ENCODE measurements at regions not wholly inside any gene's neighbourhood (a gene's known extent, or its start where the extent isn't known, plus 50 kb on each side); places are given as distances from the start of the nearest gene placed in this dataset.
"Not testable (repeated sequence)": the region's sequence is repeated elsewhere in the genome, so short reads cannot be mapped to it uniquely, and the experiment has no call there.

DNA sequence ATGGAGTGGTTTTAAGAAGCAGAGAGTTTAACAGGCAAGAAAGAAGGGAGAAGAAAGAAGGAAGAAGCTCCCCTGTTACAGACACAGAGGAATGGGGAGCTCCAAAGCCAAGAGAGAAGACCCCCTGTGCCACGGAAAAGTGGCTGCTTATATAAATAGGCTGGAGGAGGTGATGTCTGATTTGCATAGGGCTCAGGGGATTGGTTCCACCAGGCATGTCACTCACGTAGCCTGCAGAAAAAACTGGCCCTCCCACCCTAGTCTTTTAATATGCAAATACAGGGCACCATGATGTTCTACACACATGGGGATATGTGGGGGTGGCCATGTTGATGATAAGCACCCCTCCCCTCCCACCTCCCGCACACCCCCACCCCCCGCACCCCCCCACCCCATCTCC, 99.6 kb downstream of the ETS2 start:
- no peak for DNase-seq

DNA sequence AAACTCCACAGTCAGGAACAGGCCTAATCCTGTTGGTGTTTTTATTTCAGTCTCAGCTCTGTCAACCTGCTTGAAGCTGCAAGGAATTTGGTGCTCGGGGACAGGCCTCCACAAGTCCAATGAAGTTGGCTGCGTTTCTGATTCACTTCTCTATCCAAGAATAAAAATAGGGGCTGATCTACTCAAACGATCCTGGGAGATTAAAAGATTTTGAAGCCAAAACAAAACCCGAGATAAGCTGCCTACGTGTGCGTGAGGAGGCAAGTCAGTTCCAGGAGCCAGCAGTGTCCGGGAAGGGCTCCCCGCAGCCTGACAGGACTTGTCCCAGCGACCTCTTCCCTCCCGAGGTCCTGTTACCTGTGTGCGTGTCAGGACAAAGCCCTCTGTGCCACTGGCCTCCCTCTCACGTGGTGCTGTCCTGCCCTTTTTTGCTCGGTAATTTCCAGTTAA, 98.0 kb downstream of the ETS2 start:
- no peak for DNase-seq

DNA sequence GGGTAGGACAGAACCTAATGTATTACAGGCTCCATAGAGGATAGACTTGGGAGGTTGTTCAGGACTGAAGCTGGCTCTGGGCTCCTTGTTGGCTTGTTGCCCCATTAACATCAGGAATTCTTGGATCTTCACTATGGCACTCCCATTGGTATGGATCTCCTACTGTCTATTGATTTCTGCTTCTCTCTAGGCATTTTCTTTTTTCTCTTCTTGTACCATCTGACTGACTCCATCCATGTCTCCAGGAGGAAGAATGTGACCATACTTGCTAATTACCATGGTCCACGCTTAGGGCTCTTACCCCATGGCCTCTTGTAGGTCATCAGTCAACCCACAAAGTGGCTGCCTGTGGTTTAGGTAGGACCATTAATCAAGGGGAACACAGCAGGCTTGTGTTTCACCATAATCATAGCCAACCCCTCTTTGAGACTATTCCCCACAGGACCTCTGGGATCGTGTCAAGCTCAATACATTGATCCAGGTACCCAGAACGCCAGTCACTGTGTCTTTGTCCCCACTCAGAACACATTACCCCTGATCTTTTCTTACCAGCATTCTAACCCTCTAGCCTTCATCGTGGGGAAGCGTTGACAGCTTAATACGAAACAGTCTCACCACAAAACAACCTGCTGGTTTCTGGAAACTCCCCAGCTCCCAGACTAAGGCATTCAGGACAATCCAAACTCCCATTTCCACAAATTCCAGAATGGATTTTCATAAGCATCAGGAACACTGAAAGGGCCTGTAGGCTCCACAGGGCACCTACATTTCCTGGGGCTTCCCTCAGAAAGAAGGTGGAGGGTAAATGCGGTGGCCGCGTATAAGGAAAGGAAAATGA, 97.1 kb downstream of the ETS2 start:
- DNase-seq: no peak

DNA sequence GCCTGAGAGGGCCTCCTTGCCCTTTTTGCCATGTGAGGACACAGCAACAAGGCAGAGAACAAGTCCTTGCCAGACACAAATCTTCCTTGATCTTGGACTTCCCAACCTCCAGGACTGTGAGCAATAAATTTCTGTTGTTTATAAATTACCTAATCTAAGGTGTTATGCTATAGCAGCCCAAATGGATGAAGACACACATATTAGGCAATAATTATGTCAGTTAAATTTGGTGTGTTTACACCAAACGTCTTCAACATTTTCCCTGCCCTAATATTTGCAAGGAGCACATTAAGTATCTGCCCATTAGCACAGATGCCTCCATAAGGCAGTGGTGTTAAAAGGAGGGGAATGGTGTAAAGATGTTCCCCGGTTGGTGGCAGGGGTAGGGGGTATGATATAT, 94.8 kb downstream of the ETS2 start:
- DNase-seq: no peak

DNA sequence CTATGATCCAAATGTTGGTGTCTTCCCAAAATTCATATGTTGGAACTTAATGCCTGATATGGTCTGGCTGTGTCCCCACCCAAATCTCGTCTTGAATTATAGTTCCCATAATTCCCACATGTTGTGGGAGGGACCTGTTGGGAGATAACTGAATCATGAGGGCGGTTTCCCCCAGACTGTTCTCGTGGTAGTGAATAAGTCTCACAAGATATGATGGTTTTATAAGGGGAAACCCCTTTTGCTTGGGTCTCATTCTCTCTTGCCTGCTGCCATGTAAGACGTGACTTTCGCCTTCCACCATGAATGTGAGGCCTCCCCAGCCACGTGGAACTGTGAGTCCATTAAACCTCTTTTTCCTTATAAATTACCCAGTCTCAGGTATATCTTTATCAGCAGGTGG, 94.3 kb downstream of the ETS2 start:
- not testable (repeated sequence) for DNase-seq

DNA sequence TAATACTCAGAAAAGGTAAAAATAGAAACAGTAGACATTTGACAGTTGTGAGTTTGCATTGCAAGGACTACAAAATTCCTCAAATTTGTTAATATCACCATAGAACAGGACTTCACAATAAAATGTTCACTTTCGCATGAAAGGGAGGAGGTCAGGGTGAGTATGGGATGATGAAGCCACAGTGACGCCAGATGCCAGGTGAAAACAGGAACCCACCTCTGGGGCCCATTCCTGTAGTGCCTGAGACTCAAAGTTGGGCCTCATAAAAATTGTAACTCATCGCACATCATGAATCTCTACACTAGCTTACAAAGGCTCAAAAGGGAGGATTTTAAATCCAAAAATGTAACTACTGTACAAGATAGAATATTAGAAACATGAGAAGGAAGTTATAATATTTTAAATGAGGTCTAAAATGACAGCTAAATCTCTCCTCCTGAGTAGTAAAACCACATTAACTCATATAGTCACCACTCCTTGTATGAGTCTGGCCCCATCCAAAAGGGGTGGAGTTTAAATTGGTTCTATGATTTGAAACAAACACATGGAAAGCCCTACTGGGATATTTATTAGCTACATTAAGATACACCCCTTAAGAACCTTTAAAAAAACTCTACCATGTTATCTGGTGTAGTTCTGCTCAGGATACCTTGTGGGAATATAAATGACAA, 93.7 kb downstream of the ETS2 start:
- DNase-seq: no peak

DNA sequence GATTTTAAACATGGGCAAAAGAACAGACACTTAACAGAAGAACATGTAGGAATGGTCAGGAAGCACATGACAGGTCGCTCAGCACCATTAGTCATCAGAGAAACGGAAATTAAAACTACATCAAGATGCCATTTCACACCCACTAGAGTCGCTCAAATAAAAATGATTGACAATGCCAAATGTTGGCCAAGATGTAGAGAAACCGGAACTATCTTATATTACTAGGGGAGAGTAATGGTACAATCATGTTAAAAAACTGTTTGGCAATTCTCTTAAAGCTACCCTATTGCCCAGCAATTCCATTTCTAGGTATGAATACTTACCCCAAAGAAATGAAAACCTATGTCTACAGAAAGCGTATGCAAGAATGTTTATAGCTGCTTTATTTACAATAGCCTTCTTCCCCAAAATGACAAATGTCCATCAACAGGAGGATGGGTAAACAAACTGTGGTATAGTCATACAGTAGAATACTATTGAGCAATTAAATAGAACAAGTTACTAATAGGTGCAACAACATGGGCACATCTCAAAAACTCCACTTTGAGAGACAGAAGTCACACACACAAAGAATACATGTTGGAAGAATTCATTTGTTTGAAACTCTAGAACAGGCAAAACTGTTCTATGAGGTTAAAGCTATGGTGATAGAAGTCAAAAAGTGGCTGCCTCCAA, 92.8 kb downstream of the ETS2 start:
- DNase-seq: no peak

DNA sequence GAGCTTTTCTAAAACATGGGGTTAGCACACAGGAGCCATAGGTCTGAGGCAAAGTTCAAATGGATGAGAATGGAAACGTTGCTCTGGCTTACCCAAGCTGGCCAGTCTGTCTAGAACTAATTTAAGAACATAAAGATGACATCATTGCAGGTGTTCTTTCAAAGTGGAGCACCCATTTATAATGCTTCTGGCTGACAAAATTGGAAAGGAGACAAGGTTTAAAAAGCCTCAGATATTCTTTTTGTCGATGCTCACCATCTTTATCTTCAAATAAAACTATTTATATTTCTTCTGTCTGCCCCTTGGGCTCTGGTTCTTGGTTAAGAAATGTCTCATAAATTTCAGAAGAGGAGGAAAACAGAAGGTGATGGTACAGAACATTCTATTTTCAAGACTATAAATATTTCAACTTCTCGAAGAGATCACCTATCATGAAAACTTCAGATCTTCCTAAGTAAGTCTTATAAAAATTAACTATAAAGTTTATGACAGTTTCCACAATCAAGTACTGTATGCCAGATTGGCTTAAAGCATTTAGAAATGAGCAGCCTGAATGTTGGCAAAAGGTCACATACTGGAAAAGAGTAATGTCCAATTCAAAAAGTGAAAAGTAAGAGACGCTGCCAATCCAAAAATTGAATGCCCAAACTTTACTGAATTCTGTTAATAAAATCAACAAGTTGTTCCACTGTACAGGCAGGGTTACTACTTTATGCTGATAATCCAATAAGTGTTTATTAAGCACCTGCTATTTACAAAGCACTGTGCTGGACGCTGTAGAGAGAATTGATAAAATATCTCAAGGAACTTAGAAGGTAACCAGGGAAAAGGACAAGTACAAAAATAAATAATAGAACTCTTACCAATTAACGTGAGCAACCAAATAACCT, 92.0 kb downstream of the ETS2 start:
- DNase-seq: no peak

DNA sequence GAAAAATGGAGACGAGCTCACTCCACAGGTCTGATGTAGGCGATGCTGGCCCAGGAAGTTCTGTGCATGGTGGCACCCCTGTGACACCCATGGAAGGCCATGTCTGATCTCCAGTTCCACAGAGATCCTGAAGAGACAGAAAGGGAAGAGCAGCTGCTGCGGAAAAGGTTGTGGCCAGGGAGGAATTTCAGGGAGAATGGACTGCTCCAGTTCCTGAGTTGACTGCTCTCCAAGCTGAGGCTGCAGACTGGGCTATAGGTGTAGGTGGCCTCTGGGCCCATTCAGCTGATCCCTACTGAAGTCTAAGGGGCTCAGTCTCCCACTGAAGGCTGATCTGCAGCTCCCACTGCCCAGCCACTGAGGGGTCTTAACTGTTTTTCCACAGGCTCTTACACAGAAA, 89.2 kb downstream of the ETS2 start:
- DNase-seq: no peak

DNA sequence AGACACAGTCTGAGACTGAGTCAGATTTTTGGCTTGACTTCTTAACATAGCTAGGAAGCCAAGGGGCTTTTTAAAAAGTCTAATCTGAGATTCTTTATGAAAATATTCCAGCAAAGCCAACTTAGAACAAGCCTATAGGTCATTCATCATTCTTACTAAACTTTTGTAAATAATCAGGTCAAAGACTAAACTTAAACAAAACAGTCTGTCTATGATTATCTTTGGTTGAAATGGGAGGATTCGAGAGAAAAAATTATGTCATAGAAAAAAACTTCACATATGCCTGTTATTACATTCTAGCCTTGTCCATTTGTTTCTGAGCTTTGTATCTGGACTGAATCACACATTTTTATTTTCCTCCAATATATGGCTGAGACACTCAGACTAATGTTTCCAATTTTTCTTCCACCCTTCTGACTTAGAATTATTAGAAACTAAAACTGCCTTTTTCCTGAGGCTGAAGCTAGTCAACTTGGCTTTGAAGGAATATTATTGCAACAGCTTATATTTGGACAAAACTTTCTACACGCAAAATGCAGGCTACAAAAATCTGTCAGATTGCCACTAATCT, 83.3 kb downstream of the ETS2 start:
- no peak for DNase-seq

DNA sequence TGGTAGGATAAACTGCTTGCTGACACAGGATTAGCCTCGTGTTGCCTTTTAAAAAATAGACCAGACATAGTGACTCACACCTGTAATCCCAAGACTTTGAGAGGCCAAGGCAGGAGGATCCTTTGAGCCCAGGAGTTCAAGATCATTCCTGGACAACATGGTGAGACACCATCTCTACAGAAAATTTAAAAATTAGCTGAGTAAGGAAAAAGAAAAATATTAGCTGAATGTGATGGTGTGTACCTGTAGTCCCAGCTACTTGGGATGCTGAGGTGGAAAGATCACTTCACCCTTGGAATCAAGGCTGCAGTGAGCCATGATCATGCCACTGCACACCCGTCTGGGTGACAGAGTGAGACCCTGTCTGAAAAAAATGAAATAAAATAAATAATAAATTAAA, 82.0 kb downstream of the ETS2 start:
- DNase-seq: no peak

DNA sequence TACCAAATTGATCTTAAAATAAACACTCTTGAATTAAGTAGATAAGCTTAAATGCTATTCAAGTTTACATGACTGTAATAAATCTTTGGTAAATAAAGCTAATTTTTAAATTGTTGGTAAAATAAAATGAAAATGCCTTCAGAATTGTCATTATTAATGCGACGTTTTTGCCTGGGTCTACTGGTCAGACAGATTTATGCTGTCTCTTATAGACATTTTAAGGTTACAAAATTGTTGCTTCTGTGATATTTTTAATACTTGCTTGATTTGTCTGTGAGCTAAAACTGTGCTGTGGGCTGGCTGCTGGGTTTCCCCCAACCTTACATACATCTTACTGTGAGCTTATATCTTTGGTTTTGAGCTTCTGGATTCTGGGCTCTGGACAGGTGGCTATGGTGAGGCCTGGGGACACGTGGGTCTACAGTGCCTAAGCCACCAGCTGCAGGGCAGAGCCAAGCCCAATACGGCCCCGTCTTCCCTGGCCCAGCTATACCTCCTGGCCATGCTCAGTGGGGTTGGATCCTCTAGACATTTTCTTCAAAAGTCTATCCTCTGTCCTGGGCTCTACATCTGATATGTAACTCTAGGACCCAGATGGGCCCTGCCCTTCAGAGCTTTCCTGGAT, 81.4 kb downstream of the ETS2 start:
- no peak for DNase-seq

DNA sequence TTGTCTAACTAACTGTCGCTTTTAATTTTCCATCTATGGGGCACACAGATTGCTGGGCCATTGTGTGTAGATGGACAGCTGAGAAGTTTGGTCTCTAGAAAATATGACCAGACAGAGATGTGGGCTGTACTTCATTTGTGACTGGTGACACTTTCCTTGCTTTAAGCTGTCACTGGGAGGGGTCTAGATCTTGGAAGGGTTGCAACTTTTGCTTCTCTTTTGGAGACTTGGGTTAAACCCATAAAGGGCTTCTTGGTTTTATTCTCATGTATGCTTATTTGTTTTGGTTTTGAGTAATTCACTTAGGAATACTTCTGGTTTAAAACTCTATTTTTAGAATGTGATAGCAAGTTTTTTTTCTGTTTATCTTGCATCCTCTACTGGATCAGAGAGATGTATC, 80.2 kb downstream of the ETS2 start:
- no peak for DNase-seq

DNA sequence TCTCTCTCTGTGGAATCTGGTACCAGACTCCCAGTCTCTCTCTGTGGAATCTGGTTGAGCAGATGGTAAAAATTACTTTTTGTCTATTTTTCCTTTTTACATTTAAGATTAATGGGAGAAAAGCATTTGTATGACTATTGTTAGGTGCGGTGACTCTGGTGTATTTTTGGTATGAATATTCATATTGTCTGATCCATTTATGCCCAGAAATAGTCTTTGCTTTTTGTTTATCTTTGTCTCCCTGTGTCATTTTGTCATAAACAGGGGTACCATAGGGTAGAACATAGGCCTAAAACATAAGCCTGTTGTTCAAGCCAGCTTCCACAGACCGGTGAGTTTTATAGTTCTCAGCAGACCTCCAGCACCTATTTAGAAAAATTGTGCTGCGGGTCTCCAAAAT, 78.7 kb downstream of the ETS2 start:
- no peak for DNase-seq

DNA sequence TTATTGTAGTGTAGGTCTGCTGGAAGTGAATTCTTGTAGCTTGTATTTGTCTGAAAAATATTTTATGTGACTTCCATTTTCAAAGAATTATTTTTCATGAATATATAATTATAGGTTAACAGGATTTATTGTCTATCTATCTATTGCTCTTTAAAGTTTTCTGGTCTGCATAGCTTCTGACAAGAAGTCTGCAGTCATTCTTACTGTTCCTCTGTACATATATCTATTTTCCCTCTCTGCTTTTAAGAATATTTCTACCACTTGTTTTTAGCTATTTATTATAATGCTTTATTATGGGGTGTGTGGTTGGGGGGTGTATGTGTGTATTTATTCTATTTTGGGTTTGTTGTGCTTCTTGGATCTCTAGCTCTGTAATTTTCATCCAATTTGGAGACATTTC, 77.4 kb downstream of the ETS2 start:
- DNase-seq: no peak

DNA sequence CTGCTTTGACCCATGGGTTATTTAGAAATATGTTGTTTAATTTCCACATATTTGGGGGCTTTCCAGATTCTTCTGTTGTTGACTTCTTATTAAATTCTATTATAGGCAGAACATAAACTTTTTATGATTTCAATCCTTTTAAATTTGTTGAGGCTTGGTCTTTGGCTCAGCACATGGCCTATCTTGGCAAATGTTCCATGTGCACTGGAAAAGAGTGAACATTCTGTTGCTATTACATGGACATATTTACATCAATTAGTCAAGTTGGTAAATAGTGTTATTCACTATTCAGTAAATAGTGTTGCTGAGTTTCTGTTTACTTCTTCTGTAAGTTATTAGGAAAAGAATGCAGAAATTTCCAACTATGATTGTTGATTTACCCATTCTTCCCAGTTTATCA, 75.4 kb downstream of the ETS2 start:
- no peak for DNase-seq

DNA sequence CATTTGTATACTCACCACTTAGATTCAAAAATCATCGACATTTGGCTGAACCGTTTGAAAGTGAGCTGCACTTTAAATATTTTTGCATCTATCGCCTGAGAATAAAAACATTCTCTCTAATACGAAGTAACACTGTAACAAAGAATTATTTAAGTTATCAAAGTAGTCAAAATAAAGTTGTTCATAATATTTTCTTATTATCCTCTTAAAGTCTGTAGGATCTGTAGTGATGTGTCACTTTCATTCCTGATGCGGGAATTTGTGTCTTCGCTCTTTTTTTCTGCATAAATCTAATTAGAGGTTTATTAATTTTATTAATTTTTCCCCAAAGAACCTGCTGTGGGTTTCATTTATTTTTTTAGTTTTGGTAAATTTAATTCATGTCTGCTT, 74.8 kb downstream of the ETS2 start:
- no peak for DNase-seq

DNA sequence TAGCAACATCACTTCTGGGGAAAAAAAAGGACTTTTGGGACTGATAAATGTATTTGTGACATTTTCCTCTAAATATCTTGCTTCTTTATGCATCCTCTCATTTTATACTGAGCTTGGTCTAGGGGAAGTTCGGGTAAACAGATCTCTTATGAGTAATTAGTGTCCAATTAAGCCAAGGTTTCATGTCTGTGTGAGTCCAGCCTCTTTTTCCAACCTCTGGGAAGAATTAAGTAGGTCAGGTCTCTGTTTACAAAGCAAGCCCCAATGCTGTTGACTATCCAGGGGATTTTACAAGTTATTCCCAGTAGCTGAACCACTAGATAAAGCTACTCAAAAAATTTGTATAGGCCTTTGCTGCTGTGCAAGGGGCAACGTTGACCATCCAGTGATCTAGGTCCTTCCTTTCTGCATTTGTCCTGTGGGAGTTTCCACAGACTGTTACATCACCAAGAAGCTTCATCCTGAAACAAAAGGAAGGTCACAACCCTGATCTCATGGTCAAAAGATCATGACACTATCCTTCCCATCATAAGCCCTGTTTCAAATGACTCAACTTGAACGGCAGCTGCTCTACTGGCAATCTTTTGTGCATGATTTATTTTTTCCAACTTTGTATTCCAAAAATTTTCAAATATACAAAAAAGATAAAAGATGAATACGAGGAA, 74.3 kb downstream of the ETS2 start:
- DNase-seq: no peak

DNA sequence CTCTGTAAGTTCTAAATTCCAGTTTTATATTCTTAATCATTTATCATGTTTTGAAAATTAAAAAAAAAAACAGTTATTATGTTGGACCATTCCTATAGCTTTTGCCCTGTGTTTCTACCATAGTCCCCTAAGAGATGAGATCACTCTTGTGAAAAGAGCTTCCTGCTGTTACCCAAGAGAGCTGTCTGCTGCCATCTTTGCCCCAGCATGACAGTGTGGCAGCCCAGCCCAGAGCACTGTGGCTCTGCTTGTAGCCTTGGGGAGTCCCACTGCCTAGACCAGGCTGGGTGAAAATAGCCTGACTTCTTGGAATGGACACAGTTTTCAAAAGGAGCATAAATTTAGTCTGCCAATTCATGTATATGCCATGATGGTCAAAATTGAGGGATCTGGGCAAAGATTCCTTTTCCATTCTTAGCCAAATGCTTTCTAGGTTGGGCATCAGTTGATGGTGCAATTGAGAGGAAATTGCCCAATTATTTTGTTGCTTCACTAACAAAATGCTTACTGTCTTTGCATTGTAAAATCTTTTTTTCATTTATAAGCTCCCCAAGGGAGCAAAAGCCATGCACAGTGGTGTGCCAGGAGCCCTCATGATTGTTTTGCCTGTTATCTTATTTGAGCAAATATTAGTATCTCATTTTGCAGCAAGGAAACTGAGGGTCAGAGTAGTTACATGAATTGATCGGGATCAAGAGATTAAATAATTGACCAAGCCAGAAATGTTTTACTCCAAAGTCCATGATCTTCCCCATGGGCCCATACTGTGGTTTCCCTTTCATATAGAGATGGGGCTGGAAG, 72.8 kb downstream of the ETS2 start:
- DNase-seq: no peak

DNA sequence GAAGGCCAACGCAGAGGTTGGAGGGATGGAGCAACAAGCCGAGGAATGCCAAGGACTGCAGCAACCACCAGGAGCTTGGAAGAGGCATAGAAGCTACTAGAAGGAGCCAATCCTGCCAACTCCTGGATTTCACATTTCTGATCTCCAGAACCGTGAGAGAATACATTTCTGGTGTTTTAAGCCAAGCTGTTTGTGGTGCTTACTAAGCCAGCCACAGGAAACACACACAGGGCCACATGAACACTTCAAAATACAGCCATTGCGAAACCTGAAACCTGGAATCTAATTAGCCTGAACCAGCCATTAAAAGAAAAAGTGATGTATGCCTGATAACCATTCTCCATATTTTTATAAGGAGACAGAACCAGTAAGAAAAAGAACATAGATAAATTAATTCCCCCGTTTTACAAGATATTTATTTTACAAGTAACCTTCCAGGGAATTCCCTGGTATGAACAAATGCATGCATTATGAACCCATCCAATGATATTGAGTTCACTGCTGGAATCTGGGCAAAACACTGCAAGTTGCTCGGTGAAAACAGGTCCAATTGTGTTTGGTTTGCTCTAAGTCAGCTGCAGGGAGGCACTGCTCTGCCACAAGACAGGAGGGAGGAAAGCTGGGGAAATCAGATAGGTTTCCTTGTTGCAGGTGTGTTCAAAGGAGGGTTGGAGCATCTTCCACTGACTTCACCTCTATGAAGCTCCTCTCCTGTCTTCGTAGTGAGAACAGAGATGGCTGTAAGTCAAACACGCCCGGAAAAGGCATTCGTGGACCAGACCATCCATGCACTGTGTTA, 70.2 kb downstream of the ETS2 start:
- DNase-seq: no peak
